Loucy (cell line): ENCODE measurements at regions not wholly inside any gene's neighbourhood (a gene's known extent, or its start where the extent isn't known, plus 50 kb on each side); places are given as distances from the start of the nearest gene placed in this dataset.

Experiments
- CTCF ChIP-seq: fragments of 200-600 bp; sonication (generic); conservative IDR thresholded peaks from 2 replicates; pipeline ENCODE4 v1.5.1; 2014; ENCODE audit warnings: mild to moderate bottlenecking, antibody characterized with exemption, low read length
- EZH2phosphoT487 ChIP-seq: fragments of 200-600 bp; IDR thresholded peaks from 2 replicates; pipeline ENCODE4 v1.6.1; 2018; ENCODE audit warnings: antibody characterized with exemption, mild to moderate bottlenecking, moderate library complexity, borderline replicate concordance

- TF ChIP-seq CTCF (no peak), EZH2phosphoT487 (no peak)
Measured at GRCh38 chr13:76645632-76646031, 240.6 kb downstream of the KCTD12 start.
